Suppressor macrophage treated with lipopolysaccharide for 1 hour (primary cell): ENCODE measurements at regions not wholly inside any gene's neighbourhood (a gene's known extent, or its start where the extent isn't known, plus 50 kb on each side); places are given as distances from the start of the nearest gene placed in this dataset.
A peak's percentile ranks its signal among the peaks of the same experiment; 100 is the strongest.
"Not testable (repeated sequence)": the region's sequence is repeated elsewhere in the genome, so short reads cannot be mapped to it uniquely, and the experiment has no call there.

Experiments
- DNase-seq, 3 donors: peaks; one replicate each; pipeline ENCODE4 v3.0.0-alpha.2; 2020 to 2022

GRCh38 chr11:69934861-69935494, 115.8 kb upstream of the FGF3 start:
- DNase-seq = no peak

- DNase-seq = no peak
These were observed 116.8 kb upstream of the FGF3 start for GRCh38 chr11:69935941-69936505.

GRCh38 chr11:69936771-69937170, 117.6 kb upstream of the FGF3 start:
- peak; percentile 3 to 31 (median 27) for DNase-seq

GRCh38 chr11:69938206-69938605, 119.0 kb upstream of the FGF3 start:
- DNase-seq = no peak

GRCh38 chr11:69939551-69940245, 120.5 kb upstream of the FGF3 start:
- no peak for DNase-seq

- no peak for DNase-seq
These were observed 121.0 kb upstream of the FGF3 start for GRCh38 chr11:69940246-69940610.

GRCh38 chr11:69941546-69942332, 122.5 kb upstream of the FGF3 start:
- no peak for DNase-seq

GRCh38 chr11:69942333-69942820, 123.2 kb upstream of the FGF3 start:
- DNase-seq = no peak

GRCh38 chr11:69943066-69943465, 123.8 kb upstream of the FGF3 start:
- DNase-seq = no peak

GRCh38 chr11:69943506-69943905, 124.3 kb upstream of the FGF3 start:
- DNase-seq = no peak

- DNase-seq = no peak
These were observed 125.1 kb upstream of the FGF3 start for GRCh38 chr11:69944146-69944795.

- no peak for DNase-seq
These were observed 125.9 kb upstream of the FGF3 start for GRCh38 chr11:69945157-69945556.

GRCh38 chr11:69947059-69947792, 128.0 kb upstream of the FGF3 start:
- DNase-seq = no peak

GRCh38 chr11:69947793-69948255, 128.6 kb upstream of the FGF3 start:
- no peak for DNase-seq

GRCh38 chr11:69948256-69949141, 129.3 kb upstream of the FGF3 start:
- no peak for DNase-seq

- peak; percentile 50 to 70 (median 61) for DNase-seq
These were observed 128.8 kb upstream of the ANO1 start for GRCh38 chr11:69949327-69949726.

- DNase-seq = peak in 2 of 3 donors; percentile 12 to 16
These were observed 128.0 kb upstream of the ANO1 start for GRCh38 chr11:69950120-69950519.

GRCh38 chr11:69950621-69951020, 127.5 kb upstream of the ANO1 start:
- no peak for DNase-seq

- DNase-seq = no peak
These were observed 126.3 kb upstream of the ANO1 start for GRCh38 chr11:69951821-69952220.

GRCh38 chr11:69952229-69952975, 125.7 kb upstream of the ANO1 start:
- DNase-seq = not testable (repeated sequence)
